T-helper 2 cell treated with Interferon-gamma antibody and Interleukin-4, amounts not matched to agents 100 ng/mL and 5 ng/mL, for 36 hours (primary cell): ENCODE measurements at regions not wholly inside any gene's neighbourhood (a gene's known extent, or its start where the extent isn't known, plus 50 kb on each side); places are given as distances from the start of the nearest gene placed in this dataset.
"Not testable (repeated sequence)": the region's sequence is repeated elsewhere in the genome, so short reads cannot be mapped to it uniquely, and the experiment has no call there.

ENCODE experiments used
- intact Hi-C: fragments of 100-400 bp; cut with micrococcal nuclease; formaldehyde crosslinking; loops from one replicate; pipeline ENCODE4 v1.15.1; 2023

DNA sequence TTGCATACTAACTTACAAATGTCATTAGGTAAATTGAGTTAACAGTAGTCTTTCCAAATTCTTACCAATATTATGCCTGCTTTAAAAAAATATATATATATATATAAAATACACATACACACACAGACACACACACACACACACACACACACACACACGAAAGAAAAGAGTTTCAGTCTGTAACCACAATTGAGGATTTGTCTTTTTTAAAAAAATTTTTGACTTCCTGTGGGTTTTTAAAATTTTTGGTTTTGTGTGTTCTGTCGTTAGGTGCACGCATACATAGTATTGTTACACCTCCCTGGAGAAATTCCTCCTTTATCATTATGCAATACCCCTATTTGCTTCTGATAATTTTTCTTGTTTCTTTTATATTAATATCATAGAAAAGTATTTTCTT lies 129.3 kb upstream of the LRRC61 start:
- intact Hi-C loops = not testable (repeated sequence)
